Astrocyte (in vitro differentiated cells and primary cell): ENCODE measurements at regions not wholly inside any gene's neighbourhood (a gene's known extent, or its start where the extent isn't known, plus 50 kb on each side); places are given as distances from the start of the nearest gene placed in this dataset.
"Not testable (repeated sequence)": the region's sequence is repeated elsewhere in the genome, so short reads cannot be mapped to it uniquely, and the experiment has no call there.

Source experiments
- DNase-seq: peaks from one replicate; pipeline ENCODE4 v3.0.0-alpha.2; 2010; ENCODE audit warnings: low read depth
- FAIRE-seq: peaks from 2 replicates; lab custom pipeline; 2011; peaks lifted over from hg19 to GRCh38; lab: Jason Lieb, UNC
- H2AFZ ChIP-seq: 2 replicates; pipeline ENCODE4 v1.6.0; 2012; ENCODE audit warnings: low read depth, low read length, inconsistent platforms
- H3K27ac ChIP-seq: 2 replicates; pipeline ENCODE4 v1.5.1; 2011; ENCODE audit warnings: low read depth, low read length, inconsistent platforms
- H3K27me3 ChIP-seq: 2 replicates; pipeline ENCODE4 v1.6.0; 2011; ENCODE audit warnings: low read length, inconsistent platforms; ENCODE audit not compliant: insufficient read depth
- H3K36me3 ChIP-seq: 2 replicates; pipeline ENCODE4 v1.5.1; 2011; ENCODE audit warnings: low read length, inconsistent platforms; ENCODE audit not compliant: insufficient read depth
- H3K4me1 ChIP-seq: 2 replicates; pipeline ENCODE4 v1.5.1; 2011; ENCODE audit warnings: low read length, inconsistent platforms; ENCODE audit not compliant: insufficient read depth
- H3K4me2 ChIP-seq: 2 replicates; pipeline ENCODE4 v1.6.0; 2012; ENCODE audit warnings: low read length, inconsistent platforms
- H3K4me3 ChIP-seq: 2 replicates; pipeline ENCODE4 v1.5.1; 2011; ENCODE audit warnings: low read depth, mild to moderate bottlenecking, low read length, inconsistent platforms; ENCODE audit not compliant: insufficient read depth
- H3K79me2 ChIP-seq: 2 replicates; pipeline ENCODE4 v1.6.0; 2012; ENCODE audit warnings: mild to moderate bottlenecking, low read length, inconsistent platforms; ENCODE audit not compliant: insufficient read depth
- H3K9ac ChIP-seq: 2 replicates; pipeline ENCODE4 v1.6.0; 2012; ENCODE audit warnings: mild to moderate bottlenecking, low read length, inconsistent platforms
- H3K9me3 ChIP-seq: 2 replicates; pipeline ENCODE4 v1.5.1; 2012; ENCODE audit warnings: low read depth, mild to moderate bottlenecking, low read length, inconsistent platforms; ENCODE audit not compliant: insufficient read depth
- H4K20me1 ChIP-seq: 2 replicates; pipeline ENCODE4 v1.6.0; 2012; ENCODE audit warnings: low read length, inconsistent platforms; ENCODE audit not compliant: insufficient read depth
- H3K27ac Mint-ChIP-seq: one replicate; pipeline ENCODE4 v1.8.0; 2021; ENCODE audit warnings: mild to moderate bottlenecking, mixed read lengths; ENCODE audit not compliant: unreplicated experiment
- H3K27me3 Mint-ChIP-seq: one replicate; pipeline ENCODE4 v1.8.0; 2021; ENCODE audit warnings: low read depth, mixed read lengths; ENCODE audit not compliant: unreplicated experiment
- H3K36me3 Mint-ChIP-seq: one replicate; pipeline ENCODE4 v1.8.0; 2021; ENCODE audit warnings: low read depth, mixed read lengths; ENCODE audit not compliant: unreplicated experiment
- H3K4me1 Mint-ChIP-seq: one replicate; pipeline ENCODE4 v1.8.0; 2021; ENCODE audit warnings: low read depth, mixed read lengths; ENCODE audit not compliant: unreplicated experiment
- H3K4me3 Mint-ChIP-seq: one replicate; pipeline ENCODE4 v1.8.0; 2021; ENCODE audit warnings: mild to moderate bottlenecking, moderate library complexity, mixed read lengths; ENCODE audit not compliant: unreplicated experiment
- H3K9me3 Mint-ChIP-seq: one replicate; pipeline ENCODE4 v1.8.0; 2021; ENCODE audit warnings: mild to moderate bottlenecking, mixed read lengths; ENCODE audit not compliant: unreplicated experiment
- CTCF ChIP-seq: IDR thresholded peaks from 2 replicates; pipeline ENCODE4 v1.5.1; 2011; ENCODE audit warnings: low read depth, mild to moderate bottlenecking, inconsistent platforms, low read length, moderate library complexity; ENCODE audit not compliant: insufficient read depth
- EZH2 ChIP-seq: IDR thresholded peaks from 2 replicates; pipeline ENCODE4 v1.6.1; 2012; ENCODE audit warnings: mild to moderate bottlenecking, low read length, inconsistent platforms; ENCODE audit not compliant: insufficient read depth

- Mint-ChIP-seq H3K27ac (peak overlapping the region; percentile 95), H3K4me3 (no peak overlapping the region), H3K9me3 (peaks cover 4% of the 10 kb centered on the region), H3K4me1 (peaks cover 21% of the 10 kb centered on the region), H3K27me3 (no peaks in the 10 kb centered on the region), H3K36me3 (no peaks in the 10 kb centered on the region)
- no peak overlapping the region for H3K4me3 ChIP-seq
- H3K9ac ChIP-seq = peak overlapping the region; percentile 45
- no peaks in the 10 kb centered on the region for H3K36me3 ChIP-seq
- no peak overlapping the region for H2AFZ ChIP-seq
- H3K79me2 ChIP-seq = no peaks in the 10 kb centered on the region
- no peaks in the 10 kb centered on the region for H3K9me3 ChIP-seq
- TF ChIP-seq CTCF = no peak
- no peak for TF ChIP-seq EZH2
- H4K20me1 ChIP-seq = no peaks in the 10 kb centered on the region
- no peaks in the 10 kb centered on the region for H3K27me3 ChIP-seq
- FAIRE-seq = peak; percentile 9
- peak overlapping the region; percentile 86 for H3K27ac ChIP-seq
- peak overlapping the region; percentile 7 for H3K4me2 ChIP-seq
- peak; percentile 70 for DNase-seq
- H3K4me1 ChIP-seq = peaks cover 8% of the 10 kb centered on the region
Measured at GRCh38 chr2:203623661-203624060, 82.8 kb upstream of the CD28 start.

- Histone ChIP-seq H2AFZ (no peak overlapping the region), H3K4me3 (no peak overlapping the region), H3K4me1 (peaks cover 8% of the 10 kb centered on the region), H3K79me2 (no peaks in the 10 kb centered on the region), H3K36me3 (no peaks in the 10 kb centered on the region), H3K27ac (no peak overlapping the region), H3K9me3 (no peaks in the 10 kb centered on the region), H4K20me1 (no peaks in the 10 kb centered on the region), H3K27me3 (no peaks in the 10 kb centered on the region), H3K4me2 (no peak overlapping the region), H3K9ac (no peak overlapping the region)
- Mint-ChIP-seq H3K27ac (no peak overlapping the region), H3K27me3 (no peaks in the 10 kb centered on the region), H3K4me1 (peaks cover 21% of the 10 kb centered on the region), H3K4me3 (no peak overlapping the region), H3K9me3 (peaks cover 3% of the 10 kb centered on the region), H3K36me3 (no peaks in the 10 kb centered on the region)
- TF ChIP-seq CTCF (no peak), EZH2 (no peak)
- FAIRE-seq (no peak), DNase-seq (no peak)
Measured at GRCh38 chr2:203625701-203626100, 80.7 kb upstream of the CD28 start.

- H3K4me2 ChIP-seq, H3K27ac Mint-ChIP-seq: not testable (repeated sequence)
Measured at GRCh38 chr2:203626247-203626646, 80.2 kb upstream of the CD28 start.

More at GRCh38 chr2:203626247-203626646, 80.2 kb upstream of the CD28 start:
- not testable (repeated sequence) for H3K4me3 ChIP-seq, H3K9me3 Mint-ChIP-seq, H4K20me1 ChIP-seq, H3K36me3 ChIP-seq, H2AFZ ChIP-seq, H3K4me1 ChIP-seq, H3K9ac ChIP-seq, H3K36me3 Mint-ChIP-seq, H3K27me3 Mint-ChIP-seq, H3K4me3 Mint-ChIP-seq, DNase-seq, H3K27me3 ChIP-seq, H3K9me3 ChIP-seq, H3K79me2 ChIP-seq, FAIRE-seq
- peaks cover 21% of the 10 kb centered on the region for H3K4me1 Mint-ChIP-seq
- peak overlapping the region; percentile 43 for H3K27ac ChIP-seq
